GM12878 (cell line): ENCODE measurements at regions not wholly inside any gene's neighbourhood (a gene's known extent, or its start where the extent isn't known, plus 50 kb on each side); places are given as distances from the start of the nearest gene placed in this dataset.

Experiments
- ATF3 ChIP-seq: IDR thresholded peaks from 2 replicates; pipeline ENCODE4 v1.6.1; 2011; ENCODE audit warnings: low read depth, mild to moderate bottlenecking, low read length, moderate library complexity, borderline replicate concordance; ENCODE audit errors: extremely low read depth
- CTCF ChIP-seq, 3 experiments: IDR thresholded peaks in 2 of 3; conservative IDR thresholded peaks in 1 of 3; 2 replicates each; pipeline ENCODE4 v1.5.1; 2011; ENCODE audit warnings: low read depth in 3 of 3, low read length in 3 of 3, mild to moderate bottlenecking in 3 of 3, control low read depth in 2 of 3, moderate library complexity in 2 of 3, inconsistent platforms in 1 of 3, mixed read lengths in 1 of 3; ENCODE audit not compliant: control insufficient read depth in 2 of 3, insufficient read depth in 1 of 3; ENCODE audit errors: extremely low read depth in 1 of 3
- MLLT1 ChIP-seq: fragments of 450-650 bp; IDR thresholded peaks from 2 replicates; pipeline ENCODE4 v1.6.1; 2016; ENCODE audit warnings: mild to moderate bottlenecking
- NKRF ChIP-seq: fragments of 450-650 bp; conservative IDR thresholded peaks from 2 replicates; pipeline ENCODE4 v1.6.1; 2017; ENCODE audit warnings: mild to moderate bottlenecking, moderate library complexity

- TF ChIP-seq ATF3, result no peak
- no peak for TF ChIP-seq CTCF (IDR thresholded peaks at IDR 0.05 in 2 of 3, conservative IDR thresholded peaks at IDR 0.05 in 1 of 3; ENCODE audit: control insufficient read depth in 2 of 3, extremely low read depth in 1 of 3, insufficient read depth in 1 of 3, low read depth in 3 of 3, low read length in 3 of 3)
- no peak for TF ChIP-seq NKRF
- no peak for TF ChIP-seq MLLT1
Observed at GRCh38 chr15:81942157-81942556, 103.7 kb downstream of the MEX3B start.
